Adrenal gland (tissue), 9 donors: ENCODE measurements at regions not wholly inside any gene's neighbourhood (a gene's known extent, or its start where the extent isn't known, plus 50 kb on each side); places are given as distances from the start of the nearest gene placed in this dataset.
"Not testable (repeated sequence)": the region's sequence is repeated elsewhere in the genome, so short reads cannot be mapped to it uniquely, and the experiment has no call there.

Source experiments
- DNase-seq, 7 donors: peaks; one replicate each; pipeline ENCODE4 v3.0.0-alpha.2; 2019 to 2020
- H3K27ac ChIP-seq, 5 donors: fragments of 200-600 bp; sonication (generic) in 4 of 5; 1 replicate in 3 of 5; 2 replicates in 2 of 5; pipeline versions ENCODE4 v1.5.1 to v1.8.0; 2016 to 2020; ENCODE audit warnings: mild to moderate bottlenecking in 1 of 5
- H3K27me3 ChIP-seq: fragments of 200-600 bp; 2 replicates; pipeline ENCODE4 v1.8.0; 2021
- H3K36me3 ChIP-seq, 2 donors: fragments of 200-600 bp; replicated peaks in 1 of 2; 1 replicate in 1 of 2; 2 replicates in 1 of 2; pipeline versions ENCODE4 v1.5.1 to v1.8.0; 2018 to 2022
- H3K4me1 ChIP-seq, 2 donors: fragments of 200-600 bp; replicated peaks in 1 of 2; 1 replicate in 1 of 2; 2 replicates in 1 of 2; pipeline versions ENCODE4 v1.5.1 to v1.8.0; 2018 to 2021
- H3K4me3 ChIP-seq, 4 donors: fragments of 200-600 bp; sonication (generic) in 3 of 4; one replicate each; pipeline ENCODE4 v1.5.1; 2016 to 2018
- H3K9me3 ChIP-seq, 3 donors: fragments of 200-600 bp; sonication (generic) in 1 of 3; replicated peaks in 1 of 3; 1 replicate in 2 of 3; 2 replicates in 1 of 3; pipeline versions ENCODE4 v1.5.1 to v1.8.0; 2016 to 2021
- CTCF ChIP-seq, 6 experiments: fragments of 450-650 bp in 4 of 6; fragments of 200-600 bp in 2 of 6; sonication (generic) in 1 of 6; IDR thresholded peaks; 1 replicate in 5 of 6; 2 replicates in 1 of 6; pipeline versions ENCODE4 v1.5.1 to v1.8.0; 2016 to 2021; ENCODE audit warnings: antibody characterized with exemption in 6 of 6, mild to moderate bottlenecking in 2 of 6, moderate library complexity in 1 of 6
- POLR2A ChIP-seq, 2 donors: fragments of 450-650 bp; IDR thresholded peaks; one replicate each; pipeline ENCODE4 v1.6.1; 2017; ENCODE audit warnings: antibody characterized with exemption in 2 of 2, mild to moderate bottlenecking in 2 of 2, moderate library complexity in 1 of 2
- WGBS, 4 donors: extraction: QIAGEN DNeasy Blood & Tissue Kit in 2 of 4; methylation state at CpG; one replicate each; pipeline versions ENCODE4 v1.1.5 to v1.1.7; 2013 to 2017; 5-methylcytosine and 5-hydroxymethylcytosine counted together
- intact Hi-C, 2 donors: fragments of 100-400 bp; cut with DNase I; formaldehyde crosslinking; loops; one replicate each; pipeline versions ENCODE4 v1.14.1 to v1.15.0; 2022 to 2023
- donor health status: healthy with polysubstance abuse.
- donor health status: Bipolar disorder and iron deficiency.
- donor health status: DM: yes; HTN: yes; CAD: no.
- donor health status: DM: no; HTN: no; CAD: no.
- donor health status: DM: no; HTN: no; CAD: no.

DNA sequence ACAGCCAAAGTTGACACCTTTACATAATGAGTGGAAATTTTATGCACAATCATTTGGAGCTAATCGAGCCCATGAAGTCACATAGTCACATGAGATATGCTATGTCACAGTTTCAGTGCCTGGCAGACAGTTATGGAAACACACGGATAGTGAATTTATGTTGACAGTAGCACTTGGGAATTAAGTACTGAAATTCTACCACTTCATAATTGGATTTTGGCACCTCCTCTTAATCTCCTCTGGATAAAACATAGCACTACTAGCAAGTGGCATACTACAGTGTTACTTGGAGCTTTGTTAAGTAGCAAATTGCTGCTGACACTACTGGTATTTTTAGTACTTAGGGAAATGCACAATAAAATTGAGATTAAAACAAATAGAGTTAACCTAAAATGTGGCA is 1679.4 kb downstream of the OTOL1 start:
- Histone ChIP-seq H3K27ac (no peak overlapping the region), H3K27me3 (no peaks in the 10 kb centered on the region), H3K36me3 (no peaks in the 10 kb centered on the region), H3K9me3 (no peaks in the 10 kb centered on the region), H3K4me3 (no peak overlapping the region), H3K4me1 (no peaks in the 10 kb centered on the region)
- intact Hi-C loops: no loop called here
- 25 to 47% (median 37%) methylated on average over 2 of the region's 2 CpGs for WGBS, 4 donors
- TF ChIP-seq POLR2A (IDR thresholded peaks at IDR 0.05) (no peak), CTCF (IDR thresholded peaks at IDR 0.05) (no peak)
- DNase-seq: no peak

- H3K9me3 ChIP-seq, intact Hi-C loops, H3K27me3 ChIP-seq, H3K4me1 ChIP-seq, DNase-seq, H3K4me3 ChIP-seq, H3K36me3 ChIP-seq, H3K27ac ChIP-seq: not testable (repeated sequence)
- WGBS, 4 donors: 68 to 77% (median 73%) methylated on average over 3 of the region's 3 CpGs
Observed at GRCh38 chr3:163172513-163172912, 1675.9 kb downstream of the OTOL1 start.

DNA sequence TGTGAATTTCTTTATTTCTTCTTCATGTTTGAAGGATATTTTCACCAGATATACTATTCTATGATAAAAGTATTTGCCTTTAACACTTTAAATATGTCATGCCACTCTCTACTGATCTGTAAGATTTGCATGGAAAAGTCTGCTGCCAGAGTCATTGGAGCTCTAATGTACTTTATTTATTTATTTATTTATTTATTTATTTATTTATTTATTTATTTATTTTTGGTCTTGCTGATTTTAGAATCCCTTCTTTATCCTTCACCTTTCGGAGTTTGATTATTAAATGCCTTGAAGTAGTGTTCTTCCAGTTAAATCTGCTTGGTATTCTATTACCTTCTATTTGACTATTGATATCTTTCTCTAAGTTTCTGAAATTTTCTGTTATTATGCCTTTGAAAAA is 1669.6 kb downstream of the OTOL1 start:
- no peaks in the 10 kb centered on the region for H3K27me3 ChIP-seq
- H3K36me3 ChIP-seq: no peaks in the 10 kb centered on the region
- no peak for DNase-seq
- H3K9me3 ChIP-seq: no peaks in the 10 kb centered on the region
- no peak overlapping the region for H3K4me3 ChIP-seq
- intact Hi-C loops: no loop called here
- H3K27ac ChIP-seq: no peak overlapping the region
- no peaks in the 10 kb centered on the region for H3K4me1 ChIP-seq
- TF ChIP-seq POLR2A (IDR thresholded peaks at IDR 0.05): no peak
- WGBS, 4 donors: 69 to 84% (median 78%) methylated on average over 1 of the region's 1 CpG

GRCh38 chr3:163159306-163159705 is 1662.7 kb downstream of the OTOL1 start:
- Histone ChIP-seq H3K4me1 (no peaks in the 10 kb centered on the region), H3K27me3 (no peaks in the 10 kb centered on the region), H3K36me3 (no peaks in the 10 kb centered on the region), H3K4me3 (no peak overlapping the region), H3K27ac (no peak overlapping the region), H3K9me3 (no peaks in the 10 kb centered on the region)
- WGBS, 4 donors: 36 to 40% (median 39%) methylated on average over 2 of the region's 2 CpGs
- TF ChIP-seq POLR2A (IDR thresholded peaks at IDR 0.05): no peak
- TF ChIP-seq CTCF (IDR thresholded peaks at IDR 0.05): no peak
- DNase-seq: no peak
- intact Hi-C loops: no loop called here

- no peaks in the 10 kb centered on the region for H3K4me1 ChIP-seq
- H3K9me3 ChIP-seq: no peaks in the 10 kb centered on the region
- no peak overlapping the region for H3K27ac ChIP-seq
- 83 to 86% (median 84%) methylated on average over 3 to 4 of the region's 4 CpGs for WGBS, 4 donors
- no peak overlapping the region for H3K4me3 ChIP-seq
- H3K27me3 ChIP-seq: no peaks in the 10 kb centered on the region
- TF ChIP-seq CTCF (IDR thresholded peaks at IDR 0.05): no peak
- no peak for DNase-seq
- intact Hi-C loops: no loop called here
- no peaks in the 10 kb centered on the region for H3K36me3 ChIP-seq
Observed at GRCh38 chr3:163139600-163139999, 1643.0 kb downstream of the OTOL1 start.
